Body of pancreas (tissue), 4 donors: ENCODE measurements at regions not wholly inside any gene's neighbourhood (a gene's known extent, or its start where the extent isn't known, plus 50 kb on each side); places are given as distances from the start of the nearest gene placed in this dataset.

Experiments used
- CTCF ChIP-seq, 7 experiments: fragments of 450-650 bp in 4 of 7; fragments of 200-600 bp in 3 of 7; sonication (generic) in 3 of 7; IDR thresholded peaks; one replicate each; pipeline ENCODE4 v1.5.1; 2016 to 2019; ENCODE audit warnings: antibody characterized with exemption in 7 of 7
- POLR2A ChIP-seq, 3 donors: fragments of 450-650 bp; IDR thresholded peaks; one replicate each; pipeline ENCODE4 v1.6.1; 2016; ENCODE audit warnings: antibody characterized with exemption in 3 of 3, mild to moderate bottlenecking in 2 of 3

- TF ChIP-seq CTCF (IDR thresholded peaks at IDR 0.05) (no peak), POLR2A (IDR thresholded peaks at IDR 0.05) (no peak)
Measured at GRCh38 chr5:105762728-105763127, 1908.0 kb downstream of the EFNA5 start.
